C4-2B (cell line): ENCODE measurements at regions not wholly inside any gene's neighbourhood (a gene's known extent, or its start where the extent isn't known, plus 50 kb on each side); places are given as distances from the start of the nearest gene placed in this dataset.

ENCODE experiments used
- H3K27ac ChIP-seq: fragments of 450-650 bp; 2 replicates; pipeline ENCODE4 v1.5.1; 2017
- CTCF ChIP-seq: fragments of 450-650 bp; conservative IDR thresholded peaks from 2 replicates; pipeline ENCODE4 v1.5.1; 2017; ENCODE audit warnings: mild to moderate bottlenecking
- ZFX ChIP-seq: fragments of 450-650 bp; IDR thresholded peaks from 2 replicates; pipeline ENCODE4 v1.6.1; 2017

- H3K27ac ChIP-seq: no peak overlapping the region
- TF ChIP-seq ZFX (no peak), CTCF (no peak)
Observed at GRCh38 chr13:106324444-106324843, 211.0 kb downstream of the EFNB2 start.

GRCh38 chr13:106322628-106323027 lies 212.8 kb downstream of the EFNB2 start:
- TF ChIP-seq CTCF (no peak), ZFX (no peak)
- H3K27ac ChIP-seq: no peak overlapping the region

GRCh38 chr13:106318941-106319411 lies 216.5 kb downstream of the EFNB2 start:
- TF ChIP-seq ZFX: no peak
- TF ChIP-seq CTCF: no peak
- H3K27ac ChIP-seq: no peak overlapping the region

- no peak overlapping the region for H3K27ac ChIP-seq
- TF ChIP-seq CTCF: no peak
Observed at GRCh38 chr13:106314417-106314816, 221.0 kb downstream of the EFNB2 start.

- no peak for TF ChIP-seq CTCF
- no peak overlapping the region for H3K27ac ChIP-seq
Observed at GRCh38 chr13:106311004-106311403, 224.5 kb downstream of the EFNB2 start.

GRCh38 chr13:106310291-106310865 lies 225.1 kb downstream of the EFNB2 start:
- no peak for TF ChIP-seq CTCF
- no peak for TF ChIP-seq ZFX
- H3K27ac ChIP-seq: no peak overlapping the region

- H3K27ac ChIP-seq: no peak overlapping the region
- no peak for TF ChIP-seq ZFX
- TF ChIP-seq CTCF: no peak
Observed at GRCh38 chr13:106306748-106307277, 228.6 kb downstream of the EFNB2 start.
